GM23338 (cell line): ENCODE measurements at regions not wholly inside any gene's neighbourhood (a gene's known extent, or its start where the extent isn't known, plus 50 kb on each side); places are given as distances from the start of the nearest gene placed in this dataset.

ENCODE experiments used
- CREB1 ChIP-seq: fragments of 250-450 bp; sonication (Bioruptor Pico); IDR thresholded peaks from 2 replicates; pipeline ENCODE4 v1.5.0; 2020; ENCODE audit warnings: low read depth, mild to moderate bottlenecking, moderate library complexity
- EZH2 ChIP-seq: fragments of 200-600 bp; sonication (generic); IDR thresholded peaks from one replicate; pipeline ENCODE4 v1.8.0; 2017; ENCODE audit warnings: antibody characterized with exemption, mild to moderate bottlenecking, low read depth; ENCODE audit not compliant: unreplicated experiment
- EZH2phosphoT487 ChIP-seq: fragments of 200-600 bp; sonication (generic); IDR thresholded peaks from one replicate; pipeline ENCODE4 v1.8.1; 2018; ENCODE audit warnings: antibody characterized with exemption; ENCODE audit not compliant: unreplicated experiment
- JUNB ChIP-seq: IDR thresholded peaks from one replicate; pipeline ENCODE4 v1.6.1; 2016; ENCODE audit warnings: antibody characterized with exemption; ENCODE audit not compliant: unreplicated experiment
- NANOG ChIP-seq: IDR thresholded peaks from 2 replicates; pipeline ENCODE4 v1.6.1; 2016; ENCODE audit warnings: antibody characterized with exemption, borderline replicate concordance
- POLR2AphosphoS5 ChIP-seq: IDR thresholded peaks from 2 replicates; pipeline ENCODE4 v1.6.1; 2016; ENCODE audit warnings: antibody characterized with exemption, low read depth
- REST ChIP-seq: IDR thresholded peaks from one replicate; pipeline ENCODE4 v1.6.1; 2018; ENCODE audit warnings: antibody characterized with exemption; ENCODE audit not compliant: unreplicated experiment
- ZNF114 ChIP-seq: fragments of 250-450 bp; sonication (Bioruptor Pico); IDR thresholded peaks from 2 replicates; pipeline ENCODE4 v1.5.0; 2020; ENCODE audit warnings: mild to moderate bottlenecking, moderate library complexity
- ZNF462 ChIP-seq: fragments of 250-450 bp; sonication (Bioruptor Pico); IDR thresholded peaks from 2 replicates; pipeline ENCODE4 v1.5.0; 2020; ENCODE audit warnings: mild to moderate bottlenecking, moderate library complexity

- TF ChIP-seq ZNF462 (CRISPR knock-in tag), result no peak
- no peak for TF ChIP-seq REST
- TF ChIP-seq POLR2AphosphoS5, result no peak
- TF ChIP-seq EZH2, result no peak
- TF ChIP-seq JUNB, result no peak
- TF ChIP-seq NANOG, result no peak
- TF ChIP-seq EZH2phosphoT487, result no peak
- no peak for TF ChIP-seq ZNF114 (CRISPR knock-in tag)
- no peak for TF ChIP-seq CREB1 (CRISPR knock-in tag)
Observed at GRCh38 chrX:39773923-39774773, 323.6 kb downstream of the BCOR start (continued).
